ENCODE measurements at regions not wholly inside any gene's neighbourhood (a gene's known extent, or its start where the extent isn't known, plus 50 kb on each side); places are given as distances from the start of the nearest gene placed in this dataset.

- H3K79me2 ChIP-seq (ENCODE audit: insufficient read depth, low read length), result no peaks in the 10 kb centered on the region
- H3K4me2 ChIP-seq (ENCODE audit: low read length), result peak overlapping the region; percentile 59
- H3K4me1 ChIP-seq (ENCODE audit: insufficient read depth, low read length), result peaks cover 42% of the 10 kb centered on the region
- DNase-seq (ENCODE audit: low read depth), result peak; percentile 98
- H3K27ac ChIP-seq (ENCODE audit: low read depth, low read length), result peak overlapping the region; percentile 98
- H4K20me1 ChIP-seq (ENCODE audit: insufficient read depth, low read length), result no peaks in the 10 kb centered on the region
- no peak overlapping the region for H3K4me3 ChIP-seq (ENCODE audit: insufficient read depth, low read depth, low read length)
- H3K9ac ChIP-seq (ENCODE audit: low read length), result peak overlapping the region; percentile 82
- no peaks in the 10 kb centered on the region for H3K27me3 ChIP-seq (ENCODE audit: insufficient read depth, low read length)
- H2AFZ ChIP-seq (ENCODE audit: low read depth, low read length), result no peak overlapping the region
- Mint-ChIP-seq H3K36me3 (ENCODE audit: low read depth, unreplicated experiment) (peaks cover 3% of the 10 kb centered on the region), H3K9me3 (ENCODE audit: unreplicated experiment) (peaks cover 15% of the 10 kb centered on the region), H3K4me1 (ENCODE audit: low read depth, unreplicated experiment) (peaks cover 33% of the 10 kb centered on the region), H3K27ac (ENCODE audit: unreplicated experiment) (peak overlapping the region; percentile 99), H3K27me3 (ENCODE audit: low read depth, unreplicated experiment) (peaks cover 2% of the 10 kb centered on the region), H3K4me3 (ENCODE audit: unreplicated experiment) (peak overlapping the region; percentile 62)
- TF ChIP-seq EZH2 (IDR thresholded peaks at IDR 0.05; ENCODE audit: insufficient read depth, low read length), result no peak
- no peak for TF ChIP-seq CTCF (IDR thresholded peaks at IDR 0.05; ENCODE audit: insufficient read depth, low read depth, low read length)
- no peaks in the 10 kb centered on the region for H3K9me3 ChIP-seq (ENCODE audit: insufficient read depth, low read depth, low read length)
- no peaks in the 10 kb centered on the region for H3K36me3 ChIP-seq (ENCODE audit: insufficient read depth, low read length)
- FAIRE-seq, result peak; percentile 67
These were observed 53.4 kb upstream of the IFFO2 start for GRCh38 chr1:19009882-19010321.

GRCh38 chr1:19009126-19009881 is 52.8 kb upstream of the IFFO2 start:
- peak overlapping the region; percentile 6 for H2AFZ ChIP-seq (ENCODE audit: low read depth, low read length)
- no peaks in the 10 kb centered on the region for H3K9me3 ChIP-seq (ENCODE audit: insufficient read depth, low read depth, low read length)
- FAIRE-seq (no peak), DNase-seq (ENCODE audit: low read depth) (no peak)
- Mint-ChIP-seq H3K4me3 (ENCODE audit: unreplicated experiment) (peak overlapping the region; percentile 62), H3K9me3 (ENCODE audit: unreplicated experiment) (peaks cover 15% of the 10 kb centered on the region), H3K27me3 (ENCODE audit: low read depth, unreplicated experiment) (peaks cover 2% of the 10 kb centered on the region), H3K4me1 (ENCODE audit: low read depth, unreplicated experiment) (peaks cover 33% of the 10 kb centered on the region), H3K27ac (ENCODE audit: unreplicated experiment) (peak overlapping the region; percentile 99), H3K36me3 (ENCODE audit: low read depth, unreplicated experiment) (peaks cover 3% of the 10 kb centered on the region)
- no peaks in the 10 kb centered on the region for H3K79me2 ChIP-seq (ENCODE audit: insufficient read depth, low read length)
- no peak overlapping the region for H3K4me3 ChIP-seq (ENCODE audit: insufficient read depth, low read depth, low read length)
- H3K27me3 ChIP-seq (ENCODE audit: insufficient read depth, low read length), result no peaks in the 10 kb centered on the region
- peaks cover 42% of the 10 kb centered on the region for H3K4me1 ChIP-seq (ENCODE audit: insufficient read depth, low read length)
- no peaks in the 10 kb centered on the region for H3K36me3 ChIP-seq (ENCODE audit: insufficient read depth, low read length)
- no peaks in the 10 kb centered on the region for H4K20me1 ChIP-seq (ENCODE audit: insufficient read depth, low read length)
- TF ChIP-seq EZH2 (IDR thresholded peaks at IDR 0.05; ENCODE audit: insufficient read depth, low read length), result no peak
- TF ChIP-seq CTCF (IDR thresholded peaks at IDR 0.05; ENCODE audit: insufficient read depth, low read depth, low read length), result no peak
- peak overlapping the region; percentile 71 for H3K9ac ChIP-seq (ENCODE audit: low read length)
- H3K27ac ChIP-seq (ENCODE audit: low read depth, low read length), result peak overlapping the region; percentile 98
- peak overlapping the region; percentile 59 for H3K4me2 ChIP-seq (ENCODE audit: low read length)

Data from astrocyte (in vitro differentiated cells and primary cell).